GM12892 (cell line): ENCODE measurements at regions not wholly inside any gene's neighbourhood (a gene's known extent, or its start where the extent isn't known, plus 50 kb on each side); places are given as distances from the start of the nearest gene placed in this dataset.

ENCODE experiments used
- DNase-seq: peaks from one replicate; pipeline ENCODE4 v3.0.0; 2011; ENCODE audit not compliant: insufficient read length
- FAIRE-seq: peaks from 2 replicates; lab custom pipeline; 2011; peaks lifted over from hg19 to GRCh38; lab: Jason Lieb, UNC
- POLR2A ChIP-seq: IDR thresholded peaks from 2 replicates; pipeline ENCODE4 v1.6.1; 2011; ENCODE audit warnings: low read depth, low read length, control low read depth
- POLR2AphosphoS5 ChIP-seq: IDR thresholded peaks from 2 replicates; pipeline ENCODE4 v1.6.1; 2011; ENCODE audit warnings: low read depth, low read length, control low read depth
- TAF1 ChIP-seq: IDR thresholded peaks from 2 replicates; pipeline ENCODE4 v1.6.1; 2011; ENCODE audit warnings: low read depth, mild to moderate bottlenecking, control low read depth, low read length, borderline replicate concordance

DNA sequence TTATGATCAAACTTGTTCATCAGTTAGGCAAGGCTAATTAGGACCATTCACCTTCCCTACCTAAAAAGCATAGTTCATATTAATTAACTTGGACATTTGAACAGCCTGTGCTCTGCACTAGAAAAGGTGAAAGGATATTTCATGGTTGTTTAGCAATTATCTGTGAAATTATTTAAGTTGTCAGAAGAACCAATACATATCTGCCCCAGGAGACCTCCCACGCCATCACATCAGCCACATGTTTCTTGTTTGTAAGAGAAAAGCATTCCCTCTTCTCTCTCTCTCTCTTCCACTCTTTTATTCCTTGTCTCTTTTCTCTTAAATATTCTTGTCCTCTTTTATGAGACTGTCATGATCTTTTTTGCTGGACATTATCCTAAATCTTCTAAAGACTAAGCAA, 282.0 kb upstream of the RND3 start:
- no peak for TF ChIP-seq TAF1
- no peak for TF ChIP-seq POLR2A
- no peak for TF ChIP-seq POLR2AphosphoS5
- no peak for DNase-seq
- FAIRE-seq = no peak

GRCh38 chr2:150767991-150768746, 280.7 kb upstream of the RND3 start:
- FAIRE-seq (no peak), DNase-seq (no peak)
- TF ChIP-seq POLR2AphosphoS5 (no peak), POLR2A (no peak), TAF1 (no peak)

DNA sequence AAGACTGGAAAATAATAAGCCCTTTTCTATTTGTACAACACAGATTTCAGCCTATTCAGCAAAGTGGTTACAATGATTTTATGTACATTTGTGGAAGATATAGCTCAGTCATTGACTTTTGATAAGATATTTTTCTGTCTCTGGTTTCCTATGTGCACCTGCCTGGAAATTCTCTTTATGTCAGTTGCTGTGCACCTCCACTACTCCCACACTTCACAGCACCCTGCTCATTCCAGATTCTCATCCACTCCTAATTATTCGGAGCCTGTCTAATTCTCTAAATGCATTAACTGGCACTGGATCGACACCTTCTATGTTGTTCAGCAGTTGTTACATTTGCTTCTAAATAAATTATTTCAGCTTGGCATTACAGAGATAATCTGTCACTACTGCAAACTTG, 275.1 kb upstream of the RND3 start:
- DNase-seq = no peak
- no peak for TF ChIP-seq TAF1
- no peak for TF ChIP-seq POLR2AphosphoS5
- TF ChIP-seq POLR2A = no peak
- no peak for FAIRE-seq

GRCh38 chr2:150759531-150759930, 272.1 kb upstream of the RND3 start:
- DNase-seq (no peak), FAIRE-seq (no peak)
- TF ChIP-seq TAF1 (no peak), POLR2AphosphoS5 (no peak), POLR2A (no peak)

- FAIRE-seq (no peak), DNase-seq (no peak)
- TF ChIP-seq POLR2A = no peak
Measured at GRCh38 chr2:150759106-150759505, 271.6 kb upstream of the RND3 start.

DNA sequence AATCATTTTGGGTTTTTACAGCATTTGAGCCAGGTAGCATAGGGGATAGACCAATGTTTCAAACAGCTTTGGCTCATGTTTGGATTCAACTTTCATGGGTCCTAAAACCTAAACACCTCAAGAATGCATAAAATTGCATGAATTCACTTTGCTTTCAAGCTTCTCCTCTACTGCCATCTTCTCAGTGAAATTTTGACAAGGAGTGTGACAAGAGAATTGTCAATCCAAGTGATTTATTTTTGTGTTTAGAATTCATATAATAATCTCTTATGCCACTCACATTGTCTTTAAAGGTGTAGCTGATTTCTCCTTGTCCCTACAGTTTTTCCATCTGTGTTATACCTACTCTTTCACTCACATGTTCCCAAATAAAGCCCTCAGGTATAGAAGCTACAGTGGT, 264.8 kb upstream of the RND3 start:
- FAIRE-seq (no peak), DNase-seq (no peak)
- no peak for TF ChIP-seq TAF1
- no peak for TF ChIP-seq POLR2AphosphoS5
- TF ChIP-seq POLR2A = no peak

- no peak for FAIRE-seq
- no peak for DNase-seq
- TF ChIP-seq POLR2AphosphoS5 = no peak
- TF ChIP-seq TAF1 = no peak
- TF ChIP-seq POLR2A = no peak
Measured at GRCh38 chr2:150750720-150751119, 263.3 kb upstream of the RND3 start.

GRCh38 chr2:150742094-150742493, 254.6 kb upstream of the RND3 start:
- no peak for FAIRE-seq

DNA sequence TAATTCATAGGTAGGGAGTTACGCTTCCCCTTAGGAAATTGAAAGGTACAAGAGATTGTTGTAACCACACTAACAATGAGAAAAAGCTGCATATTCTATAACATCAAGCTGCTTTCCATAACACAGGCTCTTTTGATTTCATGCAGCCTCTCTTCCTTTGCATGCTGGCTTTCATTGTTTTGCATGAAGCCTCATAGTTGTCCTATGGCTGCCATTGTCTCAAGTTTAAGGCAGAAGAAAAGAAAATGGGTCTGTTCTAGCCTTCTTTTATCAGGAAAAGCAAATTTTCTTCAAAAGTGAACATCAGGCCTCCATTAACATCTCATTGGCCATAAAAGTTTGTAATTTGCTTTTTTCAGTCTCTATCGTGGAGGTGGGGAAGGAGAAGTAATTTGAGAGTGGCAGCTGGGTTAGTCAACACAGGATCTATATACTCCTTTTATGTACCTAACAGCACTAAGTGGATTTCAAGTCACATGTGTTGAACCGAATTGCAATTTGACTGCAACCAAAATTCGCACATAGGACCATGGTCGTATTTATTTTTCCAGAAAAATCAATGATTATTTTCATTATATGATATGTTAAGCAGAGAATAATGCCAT, 248.5 kb upstream of the RND3 start:
- no peak for DNase-seq
- no peak for FAIRE-seq
- no peak for TF ChIP-seq POLR2AphosphoS5
- TF ChIP-seq POLR2A = no peak
- no peak for TF ChIP-seq TAF1

More at GRCh38 chr2:150742094-150742493, 254.6 kb upstream of the RND3 start:
- DNase-seq = no peak
- TF ChIP-seq POLR2A = no peak
- no peak for TF ChIP-seq POLR2AphosphoS5
- TF ChIP-seq TAF1 = no peak

DNA sequence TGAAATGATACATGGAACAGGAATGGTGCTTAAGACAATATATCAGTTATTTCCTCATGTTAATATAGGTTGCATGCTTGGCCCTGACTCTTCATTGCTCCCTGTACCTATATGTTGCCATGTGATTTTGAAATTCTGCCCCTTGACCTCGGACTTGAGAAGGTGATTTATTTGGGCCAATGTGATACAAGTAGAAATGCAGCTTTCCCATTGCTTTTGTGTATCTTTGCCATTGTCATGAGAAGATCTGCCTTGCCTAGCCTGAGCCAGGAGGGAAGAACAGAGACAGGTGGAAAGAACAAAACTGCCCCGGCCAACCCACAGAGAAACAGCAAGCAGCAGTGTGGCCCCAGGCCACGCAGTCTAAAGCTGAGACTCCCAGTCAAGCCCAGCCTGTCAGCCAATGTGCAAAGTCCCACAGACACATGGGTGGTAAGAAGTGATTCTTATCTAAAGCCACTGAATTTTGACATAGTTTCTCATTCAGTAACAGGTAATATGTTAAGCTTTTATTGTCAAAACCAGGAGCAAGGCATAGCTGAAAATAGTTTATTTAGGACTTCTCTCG, 245.7 kb upstream of the RND3 start:
- FAIRE-seq = no peak
- no peak for TF ChIP-seq POLR2A
- no peak for TF ChIP-seq POLR2AphosphoS5
- no peak for DNase-seq

DNA sequence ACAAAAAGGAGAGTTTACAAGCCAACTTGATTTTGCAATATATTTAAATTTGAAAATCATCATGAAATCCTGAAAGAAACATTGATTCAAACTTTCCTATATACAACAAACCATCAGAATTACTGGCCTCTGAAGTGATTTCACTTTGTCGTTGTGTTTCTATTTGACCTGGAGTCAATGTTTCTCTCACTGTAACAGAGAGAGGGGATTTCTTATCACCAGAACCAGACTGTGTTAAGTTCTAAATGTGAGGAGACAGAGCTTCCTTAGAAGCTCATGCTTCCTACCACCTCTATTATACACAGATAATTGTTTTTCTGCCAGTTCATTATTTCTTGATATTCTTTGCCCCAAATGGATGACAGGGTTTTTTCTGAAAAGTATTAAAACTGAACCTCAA, 245.0 kb upstream of the RND3 start:
- DNase-seq = no peak
- TF ChIP-seq TAF1 (no peak), POLR2AphosphoS5 (no peak), POLR2A (no peak)
- no peak for FAIRE-seq

DNA sequence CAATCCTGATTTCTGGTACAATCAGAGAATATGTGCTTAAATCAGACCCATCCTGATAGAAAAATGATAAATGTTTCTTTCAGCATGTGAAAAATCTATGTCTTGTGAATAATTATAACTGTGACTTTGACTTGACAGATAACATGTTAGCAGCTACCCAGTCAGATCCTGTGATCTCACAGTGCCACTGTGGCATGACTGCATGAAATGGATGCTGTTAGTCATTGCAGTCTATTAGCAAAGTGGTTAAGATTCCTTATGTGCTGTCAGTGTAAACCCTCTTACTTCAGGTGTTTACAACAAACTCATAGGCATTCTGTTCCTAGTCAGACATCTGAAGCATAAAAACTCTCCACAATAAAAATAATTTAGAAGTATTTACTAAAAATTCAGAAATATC, 244.6 kb upstream of the RND3 start:
- DNase-seq = no peak
- FAIRE-seq = no peak
- TF ChIP-seq TAF1 (no peak), POLR2AphosphoS5 (no peak), POLR2A (no peak)

DNA sequence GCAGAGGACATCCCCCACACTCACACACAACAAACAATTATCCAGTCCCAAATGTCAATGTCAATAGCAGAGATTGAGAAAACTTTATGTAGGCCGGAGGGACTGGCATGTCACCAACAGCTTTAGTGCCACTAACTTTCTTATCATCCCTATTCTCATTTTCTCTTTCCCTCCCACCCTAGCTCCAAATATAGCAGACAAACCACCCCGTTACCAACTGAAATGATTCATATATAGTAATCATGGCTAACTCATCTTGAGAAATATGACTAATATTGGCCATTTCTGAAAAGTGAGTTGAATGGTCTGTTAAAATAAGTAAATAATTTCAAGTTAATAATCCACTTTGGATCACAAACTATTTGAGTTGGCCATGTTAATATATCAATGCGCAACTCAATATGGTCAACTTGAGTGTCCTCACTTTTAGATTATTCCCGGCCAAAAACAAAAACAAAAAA, 242.1 kb upstream of the RND3 start:
- no peak for FAIRE-seq

More for the DNA sequence above, 242.1 kb upstream of the RND3 start:
- DNase-seq = no peak
- no peak for TF ChIP-seq TAF1
- TF ChIP-seq POLR2AphosphoS5 = no peak
- no peak for TF ChIP-seq POLR2A
